Vagina (tissue), 2 donors: ENCODE measurements at regions not wholly inside any gene's neighbourhood (a gene's known extent, or its start where the extent isn't known, plus 50 kb on each side); places are given as distances from the start of the nearest gene placed in this dataset.

Source experiments
- DNase-seq, 2 donors: peaks; one replicate each; pipeline ENCODE4 v3.0.0-alpha.2; 2017; ENCODE audit errors: extremely low spot score in 2 of 2
- H3K27ac ChIP-seq: fragments of 200-600 bp; sonication (generic); one replicate; pipeline ENCODE4 v1.5.1; 2019
- H3K27me3 ChIP-seq: fragments of 200-600 bp; sonication (generic); one replicate; pipeline ENCODE4 v1.5.1; 2019
- H3K36me3 ChIP-seq, 2 donors: fragments of 200-600 bp; sonication (generic); one replicate each; pipeline ENCODE4 v1.5.1; 2017 to 2019
- H3K4me1 ChIP-seq: fragments of 200-600 bp; sonication (generic); one replicate; pipeline ENCODE4 v1.5.1; 2019
- H3K4me3 ChIP-seq, 2 donors: fragments of 200-600 bp; sonication (generic); 1 replicate in 1 of 2; 2 replicates in 1 of 2; pipeline ENCODE4 v1.5.1; 2016 to 2019
- H3K9me3 ChIP-seq: fragments of 200-600 bp; sonication (generic); one replicate; pipeline ENCODE4 v1.5.1; 2019
- POLR2A ChIP-seq, 2 donors: fragments of 450-650 bp; IDR thresholded peaks; one replicate each; pipeline ENCODE4 v1.6.1; 2017; ENCODE audit warnings: antibody characterized with exemption in 2 of 2, mild to moderate bottlenecking in 2 of 2, moderate library complexity in 2 of 2
- POLR2AphosphoS5 ChIP-seq, 2 donors: sonication (generic); formaldehyde crosslinking; IDR thresholded peaks; one replicate each; pipeline ENCODE4 v1.9.0; 2017; ENCODE audit warnings: antibody characterized with exemption in 2 of 2, mild to moderate bottlenecking in 2 of 2, low read depth in 1 of 2; ENCODE audit not compliant: insufficient read depth in 1 of 2
- intact Hi-C: fragments of 100-400 bp; cut with DNase I; formaldehyde crosslinking; loops from one replicate; pipeline ENCODE4 v1.15.1; 2023
- TF ChIP-seq, protein P1 (sequence below), 3 experiments: fragments of 450-650 bp in 2 of 3; fragments of 200-600 bp in 1 of 3; sonication (generic) in 1 of 3; IDR thresholded peaks; one replicate each; pipeline ENCODE4 v1.5.1; 2017 to 2019; ENCODE audit warnings: antibody characterized with exemption in 3 of 3, mild to moderate bottlenecking in 2 of 3, moderate library complexity in 2 of 3

- Histone ChIP-seq H3K9me3 (no peaks in the 10 kb centered on the region), H3K27me3 (no peaks in the 10 kb centered on the region), H3K4me3 (no peak overlapping the region), H3K36me3 (no peaks in the 10 kb centered on the region), H3K4me1 (no peaks in the 10 kb centered on the region), H3K27ac (no peak overlapping the region)
- intact Hi-C loops = no loop called here
- TF ChIP-seq POLR2A (IDR thresholded peaks at IDR 0.05) (no peak), POLR2AphosphoS5 (IDR thresholded peaks at IDR 0.05; ENCODE audit: insufficient read depth in 1 of 2, low read depth in 1 of 2) (no peak)
- TF ChIP-seq, protein P1, sequence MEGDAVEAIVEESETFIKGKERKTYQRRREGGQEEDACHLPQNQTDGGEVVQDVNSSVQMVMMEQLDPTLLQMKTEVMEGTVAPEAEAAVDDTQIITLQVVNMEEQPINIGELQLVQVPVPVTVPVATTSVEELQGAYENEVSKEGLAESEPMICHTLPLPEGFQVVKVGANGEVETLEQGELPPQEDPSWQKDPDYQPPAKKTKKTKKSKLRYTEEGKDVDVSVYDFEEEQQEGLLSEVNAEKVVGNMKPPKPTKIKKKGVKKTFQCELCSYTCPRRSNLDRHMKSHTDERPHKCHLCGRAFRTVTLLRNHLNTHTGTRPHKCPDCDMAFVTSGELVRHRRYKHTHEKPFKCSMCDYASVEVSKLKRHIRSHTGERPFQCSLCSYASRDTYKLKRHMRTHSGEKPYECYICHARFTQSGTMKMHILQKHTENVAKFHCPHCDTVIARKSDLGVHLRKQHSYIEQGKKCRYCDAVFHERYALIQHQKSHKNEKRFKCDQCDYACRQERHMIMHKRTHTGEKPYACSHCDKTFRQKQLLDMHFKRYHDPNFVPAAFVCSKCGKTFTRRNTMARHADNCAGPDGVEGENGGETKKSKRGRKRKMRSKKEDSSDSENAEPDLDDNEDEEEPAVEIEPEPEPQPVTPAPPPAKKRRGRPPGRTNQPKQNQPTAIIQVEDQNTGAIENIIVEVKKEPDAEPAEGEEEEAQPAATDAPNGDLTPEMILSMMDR (IDR thresholded peaks at IDR 0.05) = no peak
- no peak for DNase-seq
These were observed 327.0 kb upstream of the ADCY2 start for GRCh38 chr5:7068899-7069298.

DNA sequence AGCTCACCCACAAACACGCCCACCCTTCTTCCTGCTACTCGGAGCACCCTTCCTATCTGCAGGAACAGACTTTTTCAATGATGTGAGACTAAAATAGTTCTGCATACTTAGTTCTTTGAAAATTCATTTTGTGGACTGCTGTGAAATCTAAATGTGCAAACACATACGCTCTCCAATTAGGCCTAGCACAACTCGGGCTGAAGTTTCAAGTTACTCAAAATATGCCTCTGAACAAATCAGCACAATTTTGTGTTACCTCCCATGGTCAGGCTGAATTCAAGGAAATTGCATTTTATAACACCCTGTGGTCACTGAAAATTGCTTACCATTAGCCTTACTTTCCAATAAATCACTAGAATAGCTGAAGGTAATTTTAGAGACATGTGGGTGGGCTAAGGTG is 323.8 kb upstream of the ADCY2 start:
- Histone ChIP-seq H3K27me3 (no peaks in the 10 kb centered on the region), H3K4me1 (no peaks in the 10 kb centered on the region), H3K36me3 (no peaks in the 10 kb centered on the region), H3K9me3 (no peaks in the 10 kb centered on the region), H3K27ac (no peak overlapping the region), H3K4me3 (no peak overlapping the region)
- intact Hi-C loops = no loop called here
- DNase-seq = peak in 1 of 2 donors; percentile 16
- TF ChIP-seq POLR2AphosphoS5 (IDR thresholded peaks at IDR 0.05; ENCODE audit: insufficient read depth in 1 of 2, low read depth in 1 of 2) (no peak), POLR2A (IDR thresholded peaks at IDR 0.05) (no peak)
- TF ChIP-seq, protein P1 (IDR thresholded peaks at IDR 0.05) = no peak

GRCh38 chr5:7073666-7074065 is 322.3 kb upstream of the ADCY2 start:
- H3K27me3 ChIP-seq = no peaks in the 10 kb centered on the region
- H3K4me3 ChIP-seq = no peak overlapping the region
- intact Hi-C loops = no loop called here
- no peaks in the 10 kb centered on the region for H3K36me3 ChIP-seq
- no peak for TF ChIP-seq POLR2A (IDR thresholded peaks at IDR 0.05)
- TF ChIP-seq POLR2AphosphoS5 (IDR thresholded peaks at IDR 0.05; ENCODE audit: insufficient read depth in 1 of 2, low read depth in 1 of 2) = no peak
- TF ChIP-seq, protein P1 (IDR thresholded peaks at IDR 0.05) = no peak
- no peaks in the 10 kb centered on the region for H3K4me1 ChIP-seq
- H3K9me3 ChIP-seq = no peaks in the 10 kb centered on the region
- H3K27ac ChIP-seq = no peak overlapping the region
- peak in 1 of 2 donors; percentile 54 for DNase-seq

GRCh38 chr5:7074176-7074575 is 321.8 kb upstream of the ADCY2 start:
- peak in 1 of 2 donors; percentile 54 for DNase-seq
- Histone ChIP-seq H3K27ac (no peak overlapping the region), H3K36me3 (no peaks in the 10 kb centered on the region), H3K4me1 (no peaks in the 10 kb centered on the region), H3K4me3 (no peak overlapping the region), H3K9me3 (no peaks in the 10 kb centered on the region), H3K27me3 (no peaks in the 10 kb centered on the region)
- intact Hi-C loops = no loop called here
- TF ChIP-seq POLR2AphosphoS5 (IDR thresholded peaks at IDR 0.05; ENCODE audit: insufficient read depth in 1 of 2, low read depth in 1 of 2) (no peak), POLR2A (IDR thresholded peaks at IDR 0.05) (no peak)
- TF ChIP-seq, protein P1 (IDR thresholded peaks at IDR 0.05) = no peak

DNA sequence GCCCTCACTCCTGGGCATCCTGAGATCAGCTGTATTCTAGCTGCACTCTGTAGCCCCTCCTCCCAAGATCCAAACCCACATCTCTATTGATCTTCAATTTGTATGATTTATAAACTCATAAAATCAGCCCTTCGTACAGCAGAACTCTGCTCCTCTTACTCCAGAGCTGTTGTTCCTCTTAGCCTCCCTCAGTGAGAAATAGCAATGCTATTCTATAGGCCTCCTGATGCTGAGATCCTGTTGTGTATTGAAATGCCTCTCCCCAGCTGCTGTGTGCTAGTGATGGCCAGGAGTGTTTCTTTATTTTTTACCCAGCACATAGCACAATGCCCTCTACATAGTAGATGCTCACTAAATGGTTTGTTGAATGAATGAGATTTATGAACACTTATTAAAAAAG is 320.5 kb upstream of the ADCY2 start:
- TF ChIP-seq POLR2A (IDR thresholded peaks at IDR 0.05) (no peak), POLR2AphosphoS5 (IDR thresholded peaks at IDR 0.05; ENCODE audit: insufficient read depth in 1 of 2, low read depth in 1 of 2) (no peak)
- TF ChIP-seq, protein P1 (IDR thresholded peaks at IDR 0.05) = no peak
- Histone ChIP-seq H3K36me3 (no peaks in the 10 kb centered on the region), H3K9me3 (no peaks in the 10 kb centered on the region), H3K27me3 (no peaks in the 10 kb centered on the region), H3K4me1 (no peaks in the 10 kb centered on the region), H3K27ac (no peak overlapping the region), H3K4me3 (no peak overlapping the region)
- intact Hi-C loops = no loop called here
- DNase-seq = peak in 1 of 2 donors; percentile 8
